HCT116 (cell line): ENCODE measurements at regions not wholly inside any gene's neighbourhood (a gene's known extent, or its start where the extent isn't known, plus 50 kb on each side); places are given as distances from the start of the nearest gene placed in this dataset.

ENCODE experiments used
- ATAC-seq: fragments of 200-7000 bp; cut with Tn5 transposase; 2 replicates; pipeline ENCODE4 v1.9.1; 2020; ENCODE audit warnings: mild to moderate bottlenecking, moderate library complexity
- BruUV-seq: library from RNA; stranded (reverse); fragments of 400-500 nt; replicated peaks from 2 replicates; lab custom pipeline; 2021; lab: Mats Ljungman, UMichigan
- CTCF ChIA-PET: fragments of 300-600 bp; sonication (Branson Sonifier 250); formaldehyde crosslinking; loops from one replicate; lab custom pipeline; 2021; ENCODE audit warnings: antibody characterized with exemption; lab: Charles Lee
- POLR2A ChIA-PET: fragments of 300-600, 350-600 bp; sonication (Branson Sonifier 250); formaldehyde crosslinking; loops from one replicate; lab custom pipeline; 2021; ENCODE audit warnings: antibody characterized with exemption; lab: Charles Lee
- RAD21 ChIA-PET, 2 experiments: fragments of 300-600 bp; sonication (Branson Sonifier 250); formaldehyde crosslinking; loops; one replicate each; lab custom pipeline; 2023; ENCODE audit warnings: low total read pairs in 2 of 2; ENCODE audit not compliant: uncharacterized antibody in 2 of 2, unreplicated experiment in 2 of 2, low non-redundant PET in 1 of 2; lab: Charles Lee
- DNase-seq: peaks from one replicate; pipeline ENCODE4 v3.0.0-alpha.2; 2010; ENCODE audit warnings: low read depth, low spot score
- H2AFZ ChIP-seq: fragments of 200-600 bp; shearing (Covaris generic), sonication (generic); 2 replicates; pipeline ENCODE4 v1.6.1; 2017; ENCODE audit warnings: low read depth, mixed run types, mixed read lengths, antibody characterized with exemption, low read length; ENCODE audit not compliant: poor library complexity, severe bottlenecking
- H3K27ac ChIP-seq: 2 replicates; pipeline ENCODE4 v1.5.1; 2012; ENCODE audit warnings: low read depth, low read length
- H3K27me3 ChIP-seq: fragments of 200-600 bp; sonication (generic); 2 replicates; pipeline ENCODE4 v1.6.1; 2016; ENCODE audit warnings: mixed run types, low read length, mixed read lengths; ENCODE audit not compliant: insufficient read depth
- H3K36me3 ChIP-seq, 2 experiments: fragments of 200-500 bp in 1 of 2; fragments of 200-600 bp in 1 of 2; sonication (Bioruptor generic) in 1 of 2; sonication (generic) in 1 of 2; 2 replicates each; pipeline versions ENCODE4 v1.5.1 to v1.6.1; 2014 to 2016; ENCODE audit warnings: low read length in 2 of 2, inconsistent platforms in 1 of 2, mixed read lengths in 1 of 2, mixed run types in 1 of 2; ENCODE audit not compliant: insufficient read depth in 2 of 2, control insufficient read depth in 1 of 2
- H3K4me1 ChIP-seq, 2 experiments: fragments of 200-600 bp in 1 of 2; sonication (generic) in 1 of 2; 2 replicates each; pipeline versions ENCODE4 v1.5.1 to v1.6.1; 2012 to 2017; ENCODE audit warnings: low read length in 2 of 2, inconsistent platforms in 1 of 2, mild to moderate bottlenecking in 1 of 2, mixed read lengths in 1 of 2, mixed run types in 1 of 2, moderate library complexity in 1 of 2; ENCODE audit not compliant: insufficient read depth in 2 of 2, control insufficient read depth in 1 of 2
- H3K4me2 ChIP-seq: fragments of 200-600 bp; sonication (generic); 2 replicates; pipeline ENCODE4 v1.6.1; 2017; ENCODE audit warnings: mixed run types, low read length, mixed read lengths
- H3K4me3 ChIP-seq, 2 experiments: fragments of 200-600 bp in 1 of 2; sonication (generic) in 1 of 2; replicated peaks in 1 of 2; 2 replicates each; pipeline ENCODE4 v1.5.1; 2011 to 2016; ENCODE audit warnings: low read length in 2 of 2, control low read depth in 1 of 2, low read depth in 1 of 2, mild to moderate bottlenecking in 1 of 2, mixed read lengths in 1 of 2, mixed run types in 1 of 2
- H3K79me2 ChIP-seq: fragments of 200-600 bp; sonication (generic); 2 replicates; pipeline ENCODE4 v1.6.1; 2017; ENCODE audit warnings: mild to moderate bottlenecking, mixed run types, low read length, moderate library complexity, mixed read lengths; ENCODE audit not compliant: insufficient read depth
- H3K9ac ChIP-seq: fragments of 200-600 bp; sonication (generic); 2 replicates; pipeline ENCODE4 v1.6.1; 2016; ENCODE audit warnings: low read length, mixed read lengths
- H3K9me2 ChIP-seq: fragments of 200-600 bp; sonication (generic), shearing (Covaris generic); 2 replicates; pipeline ENCODE4 v1.6.1; 2017; ENCODE audit warnings: mixed run types, mild to moderate bottlenecking, moderate library complexity; ENCODE audit not compliant: insufficient read depth
- H3K9me3 ChIP-seq, 2 experiments: fragments of 200-500 bp in 1 of 2; fragments of 200-600 bp in 1 of 2; sonication (Bioruptor generic) in 1 of 2; sonication (generic) in 1 of 2; 2 replicates each; pipeline ENCODE4 v1.6.1; 2014 to 2017; ENCODE audit warnings: low read length in 2 of 2, mixed read lengths in 2 of 2, inconsistent platforms in 1 of 2, low read depth in 1 of 2, mild to moderate bottlenecking in 1 of 2, mixed run types in 1 of 2, moderate library complexity in 1 of 2; ENCODE audit not compliant: control insufficient read depth in 1 of 2, insufficient read depth in 1 of 2
- H4K20me1 ChIP-seq: fragments of 200-600 bp; sonication (generic), shearing (Covaris generic); 2 replicates; pipeline ENCODE4 v1.6.1; 2017; ENCODE audit warnings: mixed run types, mild to moderate bottlenecking, moderate library complexity; ENCODE audit not compliant: insufficient read depth
- CBX3 ChIP-seq: IDR thresholded peaks from 2 replicates; pipeline ENCODE4 v1.6.1; 2012; ENCODE audit warnings: low read depth
- EGR1 ChIP-seq: IDR thresholded peaks from 2 replicates; pipeline ENCODE4 v1.6.1; 2012; ENCODE audit warnings: low read depth
- EZH2 ChIP-seq: fragments of 200-600 bp; sonication (generic); IDR thresholded peaks from 2 replicates; pipeline ENCODE4 v1.6.1; 2017; ENCODE audit warnings: antibody characterized with exemption, mixed run types
- FOSL1 ChIP-seq: IDR thresholded peaks from 2 replicates; pipeline ENCODE4 v1.6.1; 2012; ENCODE audit warnings: low read depth
- JUND ChIP-seq: IDR thresholded peaks from 2 replicates; pipeline ENCODE4 v1.6.1; 2012
- RAD21 ChIP-seq: IDR thresholded peaks from 2 replicates; pipeline ENCODE4 v1.6.1; 2012; ENCODE audit warnings: low read depth, mild to moderate bottlenecking
- SP1 ChIP-seq: IDR thresholded peaks from 2 replicates; pipeline ENCODE4 v1.6.1; 2012; ENCODE audit warnings: low read depth
- ZFX ChIP-seq: fragments of 450-650 bp; IDR thresholded peaks from 2 replicates; pipeline ENCODE4 v1.6.1; 2017
- intact Hi-C: fragments of 100-400 bp; cut with micrococcal nuclease; formaldehyde crosslinking; loops from 2 replicates; pipeline ENCODE4 v1.10.0; 2022
- TF ChIP-seq, protein P1 (sequence below): IDR thresholded peaks from 2 replicates; pipeline ENCODE4 v1.6.1; 2012; ENCODE audit warnings: low read depth
- TF ChIP-seq, protein P2 (sequence below): IDR thresholded peaks from 2 replicates; pipeline ENCODE4 v1.6.1; 2012

DNA sequence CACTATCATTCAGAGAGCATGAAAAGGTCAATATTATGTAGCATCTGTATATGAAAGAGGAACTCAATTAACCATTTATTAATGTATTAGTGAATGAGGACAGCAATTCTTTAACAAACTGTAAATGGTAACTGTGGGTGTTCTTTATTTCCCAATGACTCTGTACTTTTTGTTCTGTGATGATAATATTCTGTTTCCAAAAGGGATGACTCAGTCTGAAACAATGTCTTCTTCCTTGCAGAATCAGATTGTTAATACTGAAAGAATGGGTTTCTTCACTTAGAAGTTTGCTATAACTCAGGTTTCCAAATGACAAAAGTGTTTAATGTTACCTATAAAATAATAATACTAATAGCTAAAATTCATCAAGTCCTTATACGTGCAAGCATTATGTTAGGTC lies 1518.7 kb upstream of the WWC1 start:
- H3K79me2 ChIP-seq: no peaks in the 10 kb centered on the region
- no peaks in the 10 kb centered on the region for H3K9me2 ChIP-seq
- POLR2A ChIA-PET: no interaction called here
- DNase-seq (no peak), ATAC-seq (no peak)
- no TSS peak for BruUV-seq
- no peak overlapping the region for H3K4me3 ChIP-seq
- no peak overlapping the region for H3K9ac ChIP-seq
- H4K20me1 ChIP-seq: no peaks in the 10 kb centered on the region
- peaks cover 0 to 5% of the 10 kb centered on the region in 2 experiments; a peak in 2 of 4 replicates for H3K9me3 ChIP-seq
- TF ChIP-seq EGR1 (no peak), CBX3 (no peak), RAD21 (no peak), SP1 (no peak)
- TF ChIP-seq, protein P1, sequence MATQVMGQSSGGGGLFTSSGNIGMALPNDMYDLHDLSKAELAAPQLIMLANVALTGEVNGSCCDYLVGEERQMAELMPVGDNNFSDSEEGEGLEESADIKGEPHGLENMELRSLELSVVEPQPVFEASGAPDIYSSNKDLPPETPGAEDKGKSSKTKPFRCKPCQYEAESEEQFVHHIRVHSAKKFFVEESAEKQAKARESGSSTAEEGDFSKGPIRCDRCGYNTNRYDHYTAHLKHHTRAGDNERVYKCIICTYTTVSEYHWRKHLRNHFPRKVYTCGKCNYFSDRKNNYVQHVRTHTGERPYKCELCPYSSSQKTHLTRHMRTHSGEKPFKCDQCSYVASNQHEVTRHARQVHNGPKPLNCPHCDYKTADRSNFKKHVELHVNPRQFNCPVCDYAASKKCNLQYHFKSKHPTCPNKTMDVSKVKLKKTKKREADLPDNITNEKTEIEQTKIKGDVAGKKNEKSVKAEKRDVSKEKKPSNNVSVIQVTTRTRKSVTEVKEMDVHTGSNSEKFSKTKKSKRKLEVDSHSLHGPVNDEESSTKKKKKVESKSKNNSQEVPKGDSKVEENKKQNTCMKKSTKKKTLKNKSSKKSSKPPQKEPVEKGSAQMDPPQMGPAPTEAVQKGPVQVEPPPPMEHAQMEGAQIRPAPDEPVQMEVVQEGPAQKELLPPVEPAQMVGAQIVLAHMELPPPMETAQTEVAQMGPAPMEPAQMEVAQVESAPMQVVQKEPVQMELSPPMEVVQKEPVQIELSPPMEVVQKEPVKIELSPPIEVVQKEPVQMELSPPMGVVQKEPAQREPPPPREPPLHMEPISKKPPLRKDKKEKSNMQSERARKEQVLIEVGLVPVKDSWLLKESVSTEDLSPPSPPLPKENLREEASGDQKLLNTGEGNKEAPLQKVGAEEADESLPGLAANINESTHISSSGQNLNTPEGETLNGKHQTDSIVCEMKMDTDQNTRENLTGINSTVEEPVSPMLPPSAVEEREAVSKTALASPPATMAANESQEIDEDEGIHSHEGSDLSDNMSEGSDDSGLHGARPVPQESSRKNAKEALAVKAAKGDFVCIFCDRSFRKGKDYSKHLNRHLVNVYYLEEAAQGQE: no peak
- H3K36me3 ChIP-seq: no peaks in the 10 kb centered on the region
- no peaks in the 10 kb centered on the region for H3K4me1 ChIP-seq
- H3K27me3 ChIP-seq: no peaks in the 10 kb centered on the region
- RAD21 ChIA-PET: no interaction called here
- no peak overlapping the region for H3K27ac ChIP-seq
- intact Hi-C loops: no loop called here
- H2AFZ ChIP-seq: no peak overlapping the region
- no peak overlapping the region for H3K4me2 ChIP-seq
- CTCF ChIA-PET: no interaction called here

DNA sequence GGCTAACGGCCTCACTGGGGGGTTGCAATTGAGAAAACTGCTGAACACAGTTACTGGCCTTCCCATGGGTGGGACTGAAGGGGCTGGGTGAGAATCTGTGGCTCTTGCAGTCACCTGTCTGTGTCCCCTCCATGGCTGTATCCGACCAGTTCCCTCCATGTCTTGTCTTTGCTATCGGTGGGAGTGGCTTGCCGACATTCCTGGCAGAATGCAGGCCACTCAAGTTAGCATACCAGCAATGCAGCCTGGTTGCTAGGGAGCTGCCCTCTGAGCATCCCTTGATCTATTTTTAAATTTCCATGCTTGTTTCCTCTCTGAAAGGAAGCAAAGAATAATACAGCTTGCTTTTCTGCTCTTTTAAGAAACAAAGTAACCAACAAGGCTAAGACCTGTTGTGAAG lies 1509.7 kb upstream of the WWC1 start:
- Histone ChIP-seq H3K27me3 (no peaks in the 10 kb centered on the region), H3K4me3 (no peak overlapping the region), H3K27ac (no peak overlapping the region), H3K36me3 (no peaks in the 10 kb centered on the region), H3K4me1 (no peaks in the 10 kb centered on the region), H3K79me2 (no peaks in the 10 kb centered on the region), H3K4me2 (no peak overlapping the region), H3K9ac (no peak overlapping the region), H4K20me1 (no peaks in the 10 kb centered on the region), H3K9me2 (no peaks in the 10 kb centered on the region), H2AFZ (no peak overlapping the region), H3K9me3 (peaks cover 3 to 18% of the 10 kb centered on the region in 2 experiments; a peak in 2 of 4 replicates)
- TF ChIP-seq CBX3: no peak
- no peak for TF ChIP-seq EZH2
- TF ChIP-seq JUND: no peak
- no peak for TF ChIP-seq ZFX
- no peak for TF ChIP-seq FOSL1
- TF ChIP-seq, protein P2, sequence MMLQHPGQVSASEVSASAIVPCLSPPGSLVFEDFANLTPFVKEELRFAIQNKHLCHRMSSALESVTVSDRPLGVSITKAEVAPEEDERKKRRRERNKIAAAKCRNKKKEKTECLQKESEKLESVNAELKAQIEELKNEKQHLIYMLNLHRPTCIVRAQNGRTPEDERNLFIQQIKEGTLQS: no peak
- DNase-seq (no peak), ATAC-seq (no peak)
- BruUV-seq: no TSS peak
- CTCF ChIA-PET: no interaction called here
- intact Hi-C loops: no loop called here
- RAD21 ChIA-PET: no interaction called here
- POLR2A ChIA-PET: no interaction called here
